HEK293 (cell line): ENCODE measurements at regions not wholly inside any gene's neighbourhood (a gene's known extent, or its start where the extent isn't known, plus 50 kb on each side); places are given as distances from the start of the nearest gene placed in this dataset.

Experiments
- CTCF ChIA-PET: fragments of 350-600 bp; formaldehyde crosslinking; extraction: SDS; loops from one replicate; lab custom pipeline; 2021; ENCODE audit warnings: antibody characterized with exemption; lab: Yijun Ruan, JAX
- POLR2A ChIA-PET: fragments of 300-600 bp; formaldehyde crosslinking; extraction: SDS; loops from one replicate; lab custom pipeline; 2020; ENCODE audit warnings: antibody characterized with exemption, inconsistent platforms; lab: Yijun Ruan, JAX
- H3K27ac ChIP-seq: fragments of 200-500 bp; sonication (Bioruptor generic); 2 replicates; pipeline ENCODE4 v1.5.1; 2014; ENCODE audit warnings: low read depth, low read length, control low read depth, inconsistent platforms; ENCODE audit errors: extremely low read depth
- H3K36me3 ChIP-seq, 2 experiments: fragments of 200-500 bp in 1 of 2; sonication (Bioruptor generic) in 1 of 2; 1 replicate in 1 of 2; 2 replicates in 1 of 2; pipeline ENCODE4 v1.5.1; 2014 to 2017; ENCODE audit warnings: inconsistent platforms in 2 of 2, low read length in 2 of 2; ENCODE audit not compliant: control insufficient read depth in 2 of 2, insufficient read depth in 1 of 2
- H3K4me1 ChIP-seq: fragments of 200-500 bp; sonication (Bioruptor generic); 2 replicates; pipeline ENCODE4 v1.5.1; 2014; ENCODE audit warnings: mild to moderate bottlenecking, low read length, inconsistent platforms; ENCODE audit not compliant: control insufficient read depth, insufficient read depth
- H3K4me3 ChIP-seq: 2 replicates; pipeline ENCODE4 v1.5.1; 2011; ENCODE audit warnings: low read depth, mild to moderate bottlenecking, control low read depth, low read length, moderate library complexity
- H3K9me3 ChIP-seq: fragments of 200-500 bp; sonication (Bioruptor generic); 2 replicates; pipeline ENCODE4 v1.5.1; 2014; ENCODE audit warnings: low read depth, low read length, inconsistent platforms; ENCODE audit not compliant: control insufficient read depth, insufficient read depth
- BCL11A ChIP-seq: fragments of 450-650 bp; formaldehyde crosslinking; IDR thresholded peaks from 2 replicates; pipeline ENCODE4 v1.5.1; 2016; ENCODE audit warnings: low read depth, missing biosample characterization, missing genetic modification characterization
- BCL6B ChIP-seq: fragments of 450-650 bp; formaldehyde crosslinking; IDR thresholded peaks from 2 replicates; pipeline ENCODE4 v1.5.1; 2017; ENCODE audit warnings: missing biosample characterization, missing genetic modification characterization
- EGR2 ChIP-seq: fragments of 450-650 bp; formaldehyde crosslinking; IDR thresholded peaks from 2 replicates; pipeline ENCODE4 v1.5.1; 2016; ENCODE audit warnings: low read depth, missing biosample characterization, missing genetic modification characterization
- HOXA7 ChIP-seq: sonication (generic); formaldehyde crosslinking; IDR thresholded peaks from 2 replicates; pipeline ENCODE4 v1.8.1; 2022; ENCODE audit warnings: missing genetic modification reagents, borderline replicate concordance
- IKZF3 ChIP-seq: fragments of 450-650 bp; IDR thresholded peaks from 2 replicates; pipeline ENCODE4 v1.5.0; 2018; ENCODE audit warnings: missing biosample characterization, mild to moderate bottlenecking, missing genetic modification characterization, moderate library complexity
- KLF9 ChIP-seq: fragments of 450-650 bp; formaldehyde crosslinking; IDR thresholded peaks from 2 replicates; pipeline ENCODE4 v1.5.1; 2016; ENCODE audit warnings: missing biosample characterization, missing genetic modification characterization, low read depth
- MEIS1 ChIP-seq: sonication (generic); formaldehyde crosslinking; IDR thresholded peaks from 2 replicates; pipeline ENCODE4 v1.8.1; 2022; ENCODE audit warnings: missing genetic modification reagents, mild to moderate bottlenecking, borderline replicate concordance
- MYNN ChIP-seq: fragments of 450-650 bp; formaldehyde crosslinking; IDR thresholded peaks from 2 replicates; pipeline ENCODE4 v1.5.1; 2016; ENCODE audit warnings: missing biosample characterization, missing genetic modification characterization, borderline replicate concordance
- PBX3 ChIP-seq: sonication (generic); formaldehyde crosslinking; IDR thresholded peaks from 2 replicates; pipeline ENCODE4 v1.8.1; 2022; ENCODE audit warnings: mild to moderate bottlenecking, moderate library complexity, missing genetic modification reagents
- PRDM10 ChIP-seq: fragments of 450-650 bp; formaldehyde crosslinking; IDR thresholded peaks from 2 replicates; pipeline ENCODE4 v1.5.1; 2016; ENCODE audit warnings: missing biosample characterization, missing genetic modification characterization
- RBAK ChIP-seq: fragments of 450-650 bp; formaldehyde crosslinking; IDR thresholded peaks from 2 replicates; pipeline ENCODE4 v1.5.1; 2016; ENCODE audit warnings: missing biosample characterization, missing genetic modification characterization
- ZFP41 ChIP-seq: fragments of 450-650 bp; formaldehyde crosslinking; IDR thresholded peaks from 2 replicates; pipeline ENCODE4 v1.5.1; 2016; ENCODE audit warnings: missing biosample characterization, missing genetic modification characterization, borderline replicate concordance
- ZIC2 ChIP-seq: fragments of 450-650 bp; formaldehyde crosslinking; IDR thresholded peaks from 2 replicates; pipeline ENCODE4 v1.5.1; 2016; ENCODE audit warnings: missing biosample characterization, missing genetic modification characterization
- ZNF133 ChIP-seq: fragments of 450-650 bp; formaldehyde crosslinking; IDR thresholded peaks from 2 replicates; pipeline ENCODE4 v1.5.1; 2016; ENCODE audit warnings: missing biosample characterization, missing genetic modification characterization
- ZNF239 ChIP-seq: fragments of 450-650 bp; formaldehyde crosslinking; IDR thresholded peaks from 2 replicates; pipeline ENCODE4 v1.5.1; 2016; ENCODE audit warnings: missing biosample characterization, missing genetic modification characterization
- ZNF341 ChIP-seq: fragments of 450-650 bp; formaldehyde crosslinking; IDR thresholded peaks from 2 replicates; pipeline ENCODE4; 2016; ENCODE audit warnings: low read depth, missing biosample characterization, missing genetic modification characterization
- ZNF366 ChIP-seq: fragments of 450-650 bp; formaldehyde crosslinking; conservative IDR thresholded peaks from 2 replicates; pipeline ENCODE4 v1.5.1; 2016; ENCODE audit warnings: missing biosample characterization, missing genetic modification characterization
- ZNF426 ChIP-seq: fragments of 450-650 bp; formaldehyde crosslinking; IDR thresholded peaks from 2 replicates; pipeline ENCODE4 v1.5.1; 2017; ENCODE audit warnings: missing biosample characterization, missing genetic modification characterization, mild to moderate bottlenecking, inconsistent platforms, moderate library complexity
- ZNF513 ChIP-seq: fragments of 450-650 bp; IDR thresholded peaks from 2 replicates; pipeline ENCODE4 v1.5.1; 2018; ENCODE audit warnings: missing biosample characterization, missing genetic modification characterization
- ZNF544 ChIP-seq: fragments of 450-650 bp; formaldehyde crosslinking; IDR thresholded peaks from 2 replicates; pipeline ENCODE4 v1.5.0; 2017; ENCODE audit warnings: missing biosample characterization, missing genetic modification characterization
- ZNF555 ChIP-seq: fragments of 450-650 bp; formaldehyde crosslinking; conservative IDR thresholded peaks from 2 replicates; pipeline ENCODE4 v1.5.1; 2017; ENCODE audit warnings: missing biosample characterization, mild to moderate bottlenecking, missing genetic modification characterization, inconsistent platforms
- ZNF639 ChIP-seq: fragments of 450-650 bp; formaldehyde crosslinking; IDR thresholded peaks from 2 replicates; pipeline ENCODE4 v1.5.1; 2016; ENCODE audit warnings: missing biosample characterization, missing genetic modification characterization
- ZNF792 ChIP-seq: fragments of 450-650 bp; formaldehyde crosslinking; IDR thresholded peaks from 2 replicates; pipeline ENCODE4 v1.5.1; 2016; ENCODE audit warnings: missing biosample characterization, missing genetic modification characterization

GRCh38 chr10:52409195-52409594, 95.1 kb downstream of the DKK1 start:
- Histone ChIP-seq H3K36me3 (no peaks in the 10 kb centered on the region), H3K4me1 (no peaks in the 10 kb centered on the region), H3K4me3 (no peak overlapping the region), H3K27ac (no peak overlapping the region), H3K9me3 (no peaks in the 10 kb centered on the region)
- ChIA-PET CTCF (interaction anchor here (0.5 kb wide), 1 partner anchor 158 kb away, joined by 7 read pairs; no protein-coding TSS in a partner anchor), POLR2A (no interaction called here)
- no peak for TF ChIP-seq RBAK (tag by site-specific recombination)

- no peaks in the 10 kb centered on the region for H3K9me3 ChIP-seq
- CTCF ChIA-PET: no interaction called here
- TF ChIP-seq EGR2 (tag by site-specific recombination) (no peak), MEIS1 (CRISPR knock-in tag) (no peak), ZIC2 (tag by site-specific recombination) (no peak), BCL6B (tag by site-specific recombination) (no peak), PBX3 (CRISPR knock-in tag) (no peak)
- no peak overlapping the region for H3K27ac ChIP-seq
- no peaks in the 10 kb centered on the region for H3K4me1 ChIP-seq
- H3K36me3 ChIP-seq: no peaks in the 10 kb centered on the region
- POLR2A ChIA-PET: no interaction called here
- H3K4me3 ChIP-seq: no peak overlapping the region
Measured at GRCh38 chr10:52409928-52410327, 95.8 kb downstream of the DKK1 start.

GRCh38 chr10:52410916-52411315, 96.8 kb downstream of the DKK1 start:
- CTCF ChIA-PET: interaction anchor here (0.6 kb wide), 1 partner anchor 25 kb away, joined by 3 read pairs; no protein-coding TSS in a partner anchor
- Histone ChIP-seq H3K4me3 (no peak overlapping the region), H3K36me3 (no peaks in the 10 kb centered on the region), H3K9me3 (no peaks in the 10 kb centered on the region), H3K27ac (no peak overlapping the region), H3K4me1 (no peaks in the 10 kb centered on the region)
- POLR2A ChIA-PET: no interaction called here
- no peak for TF ChIP-seq IKZF3 (tag by site-specific recombination)
- no peak for TF ChIP-seq ZNF341 (tag by site-specific recombination)
- no peak for TF ChIP-seq MYNN (tag by site-specific recombination)
- TF ChIP-seq PRDM10 (tag by site-specific recombination): no peak
- TF ChIP-seq ZNF544: no peak
- no peak for TF ChIP-seq ZNF133
- no peak for TF ChIP-seq ZNF513 (tag by site-specific recombination)
- TF ChIP-seq BCL11A (tag by site-specific recombination): no peak
- TF ChIP-seq ZFP41: no peak
- TF ChIP-seq KLF9 (tag by site-specific recombination): no peak
- TF ChIP-seq ZNF426 (tag by site-specific recombination): no peak
- no peak for TF ChIP-seq ZNF792 (tag by site-specific recombination)
- no peak for TF ChIP-seq ZNF366
- no peak for TF ChIP-seq ZNF239 (tag by site-specific recombination)
- TF ChIP-seq ZNF555 (tag by site-specific recombination): no peak
- no peak for TF ChIP-seq ZNF639 (tag by site-specific recombination)
- TF ChIP-seq HOXA7: no peak
